Inferior parietal cortex (tissue), 1 donor: ENCODE measurements at regions not wholly inside any gene's neighbourhood (a gene's known extent, or its start where the extent isn't known, plus 50 kb on each side); places are given as distances from the start of the nearest gene placed in this dataset.
"Not testable (repeated sequence)": the region's sequence is repeated elsewhere in the genome, so short reads cannot be mapped to it uniquely, and the experiment has no call there.

Experiments
- DNase-seq: peaks from one replicate; pipeline ENCODE4 v3.0.0-alpha.2; 2016; ENCODE audit errors: extremely low spot score

DNA sequence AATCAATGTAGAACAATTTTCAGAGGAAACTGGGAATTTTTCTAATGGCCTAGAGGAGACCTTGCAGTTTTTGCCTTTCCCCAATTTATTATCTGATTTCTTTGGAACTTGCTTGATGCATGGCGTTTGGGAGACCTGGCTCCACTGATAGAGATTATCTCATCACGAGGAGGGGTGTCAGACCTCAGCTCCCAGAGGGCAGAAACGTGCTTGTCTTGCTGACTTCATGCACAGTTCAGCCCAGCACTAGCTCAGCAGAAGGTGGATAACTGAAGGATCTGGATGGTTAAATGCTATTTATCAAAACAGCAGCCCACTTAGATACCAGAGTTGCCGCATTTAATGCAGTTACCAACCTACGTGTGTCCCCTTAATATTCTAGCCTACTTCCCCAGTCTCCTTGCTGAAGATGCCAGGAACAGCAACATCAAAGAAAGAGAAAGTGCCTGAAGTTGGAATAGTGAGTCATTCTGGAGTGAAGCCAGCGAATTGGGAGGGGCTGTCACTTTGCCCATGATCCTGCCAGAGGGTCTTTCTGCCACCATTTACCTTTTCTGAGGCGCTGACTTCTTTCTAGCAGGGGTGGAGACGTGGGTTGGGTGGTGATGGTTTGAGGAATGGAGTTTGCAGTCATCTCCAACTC lies 133.5 kb upstream of the CADM1 start:
- DNase-seq: no peak

DNA sequence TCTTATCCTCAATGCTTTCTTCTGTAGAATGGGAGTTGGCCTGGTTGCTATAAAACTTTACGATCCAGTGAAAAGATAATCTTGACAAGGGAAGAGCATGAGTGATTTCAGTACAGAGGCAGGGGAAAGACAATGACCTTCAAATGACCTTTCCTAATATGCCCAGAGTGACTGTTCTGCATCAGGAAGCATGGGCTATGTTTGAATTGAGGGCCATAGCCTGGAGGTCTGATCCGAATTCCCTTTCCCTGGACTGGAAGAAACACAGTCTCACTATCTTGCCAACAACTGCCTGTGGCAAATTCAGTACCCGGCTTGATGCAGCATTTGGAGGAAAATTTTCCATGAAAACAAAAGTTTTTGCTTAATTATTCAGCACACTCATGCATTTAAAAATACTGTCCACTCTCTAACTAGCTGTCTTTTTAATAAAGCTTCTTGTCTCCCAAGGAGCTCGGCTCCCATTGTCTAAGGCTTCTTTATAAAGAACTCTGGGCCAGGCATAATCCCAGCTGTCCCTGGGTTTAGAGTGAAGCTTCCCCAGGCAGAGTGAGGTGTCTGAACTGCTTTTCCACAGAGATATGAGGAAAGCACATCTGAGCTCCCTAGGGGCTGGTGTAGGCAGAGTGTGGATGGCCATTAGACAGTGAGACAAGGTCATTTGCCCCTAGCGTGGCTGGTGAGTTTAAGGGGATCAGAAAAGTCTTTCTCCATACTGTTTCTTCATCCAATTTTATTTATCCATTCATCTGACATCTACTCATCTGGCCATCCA lies 132.7 kb upstream of the CADM1 start:
- no peak for DNase-seq

DNA sequence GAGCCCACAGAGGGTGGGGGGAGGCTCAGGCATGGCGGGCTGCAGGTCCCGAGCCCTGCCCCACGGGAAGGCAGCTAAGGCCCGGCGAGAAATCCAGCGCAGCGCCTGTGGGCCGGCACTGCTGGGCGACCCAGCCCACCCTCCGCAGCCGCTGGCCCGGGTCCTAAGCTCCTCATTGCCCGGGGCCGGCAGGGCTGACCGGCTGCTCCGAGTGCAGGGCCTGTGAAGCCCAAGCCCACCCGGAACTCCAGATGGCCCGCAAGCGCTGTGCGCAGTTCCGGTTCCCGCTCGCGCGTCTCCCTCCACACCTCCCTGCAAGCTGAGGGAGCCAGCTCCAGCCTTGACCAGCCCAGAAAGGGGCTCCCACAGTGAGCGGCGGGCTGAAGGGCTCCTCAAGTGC lies 129.8 kb upstream of the CADM1 start:
- not testable (repeated sequence) for DNase-seq

- DNase-seq: no peak
These were observed 127.8 kb upstream of the CADM1 start for GRCh38 chr11:115632061-115632460.

GRCh38 chr11:115631609-115632008 lies 127.4 kb upstream of the CADM1 start:
- DNase-seq: no peak

DNA sequence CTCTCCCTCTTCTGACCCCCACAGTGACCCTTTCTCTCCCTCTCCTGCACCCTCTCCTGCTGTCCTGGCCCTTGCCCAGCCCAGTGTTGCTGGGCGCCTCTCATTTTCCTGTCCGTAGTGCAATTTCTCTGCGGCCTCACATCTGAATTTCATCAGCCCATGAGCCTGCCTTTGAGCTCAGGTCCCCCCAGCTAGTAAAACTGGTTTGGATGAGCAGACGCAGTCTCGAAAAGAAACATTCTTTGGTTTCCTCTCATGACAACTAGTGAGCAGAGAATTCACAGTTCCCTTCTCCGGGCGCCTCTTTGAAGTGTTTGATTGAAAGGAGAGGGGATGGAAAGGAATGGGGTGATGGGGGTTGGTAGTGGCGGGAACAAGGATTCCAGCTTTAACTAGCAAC lies 126.0 kb upstream of the CADM1 start:
- no peak for DNase-seq

GRCh38 chr11:115629456-115630015 lies 125.3 kb upstream of the CADM1 start:
- no peak for DNase-seq

GRCh38 chr11:115627666-115628460 lies 123.6 kb upstream of the CADM1 start:
- DNase-seq: no peak

- DNase-seq: no peak
These were observed 122.9 kb upstream of the CADM1 start for GRCh38 chr11:115627071-115627470.

DNA sequence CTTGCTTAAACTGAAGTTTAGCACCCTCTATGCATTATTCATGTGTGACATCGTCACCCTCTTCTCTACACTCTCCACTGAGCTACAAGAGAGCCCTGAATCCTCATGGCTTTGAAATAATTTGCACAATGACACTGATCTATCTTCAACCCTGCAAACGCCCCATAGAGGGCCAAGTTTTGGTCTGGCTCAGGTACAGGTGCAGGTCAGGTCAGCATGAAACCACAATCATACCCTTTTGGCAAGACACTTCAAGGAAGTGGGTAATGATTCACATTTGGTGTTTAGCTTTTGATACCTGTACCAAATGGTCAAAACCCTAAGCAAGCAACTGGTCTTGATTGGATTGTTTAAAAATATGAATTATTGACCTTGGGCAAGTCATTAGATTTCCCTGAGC lies 122.2 kb upstream of the CADM1 start:
- DNase-seq: no peak

DNA sequence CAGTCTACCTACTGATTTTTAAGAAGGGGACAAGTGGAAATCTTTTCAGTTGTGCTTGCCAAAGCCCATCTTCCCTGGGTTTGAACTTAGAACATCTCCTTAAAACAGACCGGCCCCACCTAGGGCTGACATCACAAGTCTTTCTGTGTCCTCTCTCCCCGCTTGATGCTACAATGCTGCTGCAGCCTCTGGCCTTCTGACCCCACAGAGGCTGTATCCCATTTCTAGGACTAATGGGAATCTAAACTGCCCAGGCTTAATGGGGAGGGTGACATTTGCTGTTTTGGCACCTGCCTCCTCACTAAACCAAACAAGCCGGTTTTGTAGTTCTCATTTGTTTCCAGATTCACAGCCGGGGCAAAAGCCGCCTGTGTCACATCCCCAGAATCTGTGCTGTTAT lies 121.3 kb upstream of the CADM1 start:
- DNase-seq: no peak

- no peak for DNase-seq
These were observed 119.8 kb upstream of the CADM1 start for GRCh38 chr11:115624065-115624464.

DNA sequence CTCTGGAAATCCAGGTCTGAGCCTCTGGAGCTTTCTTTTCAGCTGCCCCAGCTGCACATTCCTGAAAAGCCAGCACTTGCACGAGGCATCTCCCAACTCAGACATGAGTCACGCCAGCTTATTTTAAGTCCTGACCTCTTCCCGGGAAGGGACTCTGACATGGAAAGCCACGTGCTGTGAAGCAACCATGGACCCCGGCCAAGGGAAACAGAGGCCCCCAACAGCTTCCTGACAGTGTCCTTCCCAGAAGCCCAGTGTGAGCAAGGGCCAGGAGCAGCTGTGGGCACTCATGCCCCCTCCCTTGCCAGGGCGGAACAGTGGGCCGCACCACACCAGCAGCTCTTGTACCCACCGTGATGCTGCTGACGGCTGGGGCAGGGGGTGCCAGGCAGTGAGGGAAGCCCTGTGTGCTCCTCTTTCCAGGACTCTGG lies 118.8 kb upstream of the CADM1 start:
- no peak for DNase-seq

GRCh38 chr11:115618428-115618827 lies 114.2 kb upstream of the CADM1 start:
- DNase-seq: no peak

DNA sequence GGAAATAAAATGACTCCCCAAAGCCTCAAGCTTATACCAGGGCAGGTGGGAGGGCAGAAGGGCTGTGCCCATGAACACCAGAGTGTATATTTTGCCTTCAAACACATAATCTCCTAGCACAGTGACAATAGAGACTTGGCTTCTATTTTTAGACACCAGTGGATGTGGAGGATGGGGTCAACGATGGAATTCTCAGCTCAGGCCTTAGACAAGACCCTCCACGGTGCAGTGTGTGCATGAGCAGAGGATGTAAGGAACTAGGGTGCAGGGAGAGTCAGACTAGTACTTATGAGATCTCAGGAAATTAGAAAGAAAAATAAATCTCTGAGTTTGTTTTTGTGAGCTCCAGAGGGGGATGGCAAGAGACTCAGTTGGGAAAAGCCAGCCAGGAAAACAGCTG lies 113.6 kb upstream of the CADM1 start:
- no peak for DNase-seq

- no peak for DNase-seq
These were observed 112.8 kb upstream of the CADM1 start for GRCh38 chr11:115616971-115617370.

- DNase-seq: no peak
These were observed 109.9 kb upstream of the CADM1 start for GRCh38 chr11:115613986-115614632.

GRCh38 chr11:115613004-115613403 lies 108.8 kb upstream of the CADM1 start:
- no peak for DNase-seq

GRCh38 chr11:115612046-115612730 lies 108.0 kb upstream of the CADM1 start:
- DNase-seq: no peak

DNA sequence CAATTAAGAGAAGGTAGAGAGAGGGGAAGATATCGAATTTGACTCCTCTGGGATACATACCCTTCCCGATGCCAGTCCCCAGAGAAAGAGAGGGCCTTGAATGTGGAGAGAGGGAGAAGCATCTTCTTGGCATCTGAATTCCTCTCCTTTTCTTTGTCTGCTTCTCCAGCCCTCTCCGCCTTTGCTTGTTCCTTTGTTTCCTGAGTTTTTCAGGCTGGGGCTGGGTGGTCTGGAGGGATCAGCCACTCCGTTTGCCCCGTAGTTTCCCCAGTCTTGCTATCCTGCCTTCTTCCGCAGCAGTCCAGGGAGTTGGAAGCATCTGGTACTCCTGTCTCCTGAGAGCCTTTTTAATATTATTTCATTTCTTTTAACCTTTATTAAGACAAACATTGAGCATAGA lies 107.1 kb upstream of the CADM1 start:
- DNase-seq: no peak

DNA sequence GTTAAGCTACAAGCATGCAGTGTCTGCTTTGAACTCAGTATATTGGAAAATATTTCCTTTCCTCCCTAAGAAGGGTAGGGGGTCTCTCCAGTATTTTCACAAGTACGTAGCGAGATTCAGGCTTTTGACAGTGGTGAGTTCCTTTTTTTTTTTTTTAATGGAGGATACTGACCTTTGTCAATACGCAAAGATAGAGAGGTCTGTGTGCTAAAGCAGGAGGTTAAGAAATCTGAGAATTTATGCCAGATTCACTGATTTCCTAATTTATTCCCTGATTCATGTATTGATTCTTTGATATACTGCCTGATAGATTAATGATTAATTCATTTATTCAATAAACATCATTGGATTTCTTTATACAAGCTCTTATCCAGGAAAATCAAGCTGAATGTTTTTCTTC lies 106.7 kb upstream of the CADM1 start:
- no peak for DNase-seq
